Gastrocnemius medialis (tissue), 4 donors: ENCODE measurements at regions not wholly inside any gene's neighbourhood (a gene's known extent, or its start where the extent isn't known, plus 50 kb on each side); places are given as distances from the start of the nearest gene placed in this dataset.

ENCODE experiments used
- POLR2A ChIP-seq, 2 donors: fragments of 450-650 bp; IDR thresholded peaks; one replicate each; pipeline ENCODE4 v1.6.1; 2017; ENCODE audit warnings: antibody characterized with exemption in 2 of 2, mild to moderate bottlenecking in 2 of 2, moderate library complexity in 2 of 2
- TF ChIP-seq, protein P1 (sequence below), 5 experiments: fragments of 450-650 bp in 3 of 5; fragments of 200-600 bp in 2 of 5; sonication (generic) in 2 of 5; IDR thresholded peaks in 4 of 5; conservative IDR thresholded peaks in 1 of 5; 1 replicate in 4 of 5; 2 replicates in 1 of 5; pipeline ENCODE4 v1.5.1; 2016 to 2019; ENCODE audit warnings: antibody characterized with exemption in 5 of 5, mild to moderate bottlenecking in 3 of 5, moderate library complexity in 3 of 5

DNA sequence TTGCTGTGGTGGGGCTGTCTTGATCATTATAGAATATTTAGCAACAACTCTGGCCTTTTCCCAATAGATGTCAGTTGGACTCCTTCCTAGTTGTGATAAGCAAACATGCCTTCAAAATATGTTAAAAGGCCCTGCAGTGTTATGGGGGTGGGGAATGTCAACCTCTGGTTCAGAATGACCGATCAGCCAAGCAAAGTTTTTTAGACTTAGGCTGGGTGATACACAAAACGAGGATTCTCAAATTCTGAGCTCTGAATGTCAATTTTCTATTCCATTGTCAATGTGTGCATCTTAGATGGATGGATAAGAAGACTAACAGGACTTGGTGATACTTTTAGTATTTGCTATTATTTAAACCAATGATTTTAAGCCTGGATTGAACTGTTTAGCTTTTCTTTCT lies 940.0 kb upstream of the GRIA3 start:
- TF ChIP-seq POLR2A (IDR thresholded peaks at IDR 0.05): no peak
- TF ChIP-seq, protein P1, sequence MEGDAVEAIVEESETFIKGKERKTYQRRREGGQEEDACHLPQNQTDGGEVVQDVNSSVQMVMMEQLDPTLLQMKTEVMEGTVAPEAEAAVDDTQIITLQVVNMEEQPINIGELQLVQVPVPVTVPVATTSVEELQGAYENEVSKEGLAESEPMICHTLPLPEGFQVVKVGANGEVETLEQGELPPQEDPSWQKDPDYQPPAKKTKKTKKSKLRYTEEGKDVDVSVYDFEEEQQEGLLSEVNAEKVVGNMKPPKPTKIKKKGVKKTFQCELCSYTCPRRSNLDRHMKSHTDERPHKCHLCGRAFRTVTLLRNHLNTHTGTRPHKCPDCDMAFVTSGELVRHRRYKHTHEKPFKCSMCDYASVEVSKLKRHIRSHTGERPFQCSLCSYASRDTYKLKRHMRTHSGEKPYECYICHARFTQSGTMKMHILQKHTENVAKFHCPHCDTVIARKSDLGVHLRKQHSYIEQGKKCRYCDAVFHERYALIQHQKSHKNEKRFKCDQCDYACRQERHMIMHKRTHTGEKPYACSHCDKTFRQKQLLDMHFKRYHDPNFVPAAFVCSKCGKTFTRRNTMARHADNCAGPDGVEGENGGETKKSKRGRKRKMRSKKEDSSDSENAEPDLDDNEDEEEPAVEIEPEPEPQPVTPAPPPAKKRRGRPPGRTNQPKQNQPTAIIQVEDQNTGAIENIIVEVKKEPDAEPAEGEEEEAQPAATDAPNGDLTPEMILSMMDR (IDR thresholded peaks at IDR 0.05 in 4 of 5, conservative IDR thresholded peaks at IDR 0.05 in 1 of 5): no peak
